BE2C (cell line): ENCODE measurements at regions not wholly inside any gene's neighbourhood (a gene's known extent, or its start where the extent isn't known, plus 50 kb on each side); places are given as distances from the start of the nearest gene placed in this dataset.

ENCODE experiments used
- DNase-seq: peaks from one replicate; pipeline ENCODE4 v3.0.0-alpha.2; 2020
- H3K27me3 ChIP-seq: fragments of 250-450 bp; sonication (Bioruptor Pico); 2 replicates; pipeline ENCODE4 v1.5.1; 2020; ENCODE audit warnings: mild to moderate bottlenecking
- H3K36me3 ChIP-seq: fragments of 250-450 bp; sonication (Bioruptor Pico); 2 replicates; pipeline ENCODE4 v1.5.1; 2020; ENCODE audit warnings: mild to moderate bottlenecking
- H3K4me1 ChIP-seq: fragments of 250-450 bp; sonication (Bioruptor Pico); 2 replicates; pipeline ENCODE4 v1.5.1; 2020
- H3K4me3 ChIP-seq: 2 replicates; pipeline ENCODE4 v1.5.1; 2011; ENCODE audit warnings: low read depth, low read length
- H3K9me3 ChIP-seq: fragments of 250-450 bp; sonication (Bioruptor Pico); 2 replicates; pipeline ENCODE4 v1.5.1; 2020
- TF ChIP-seq, protein P1 (sequence below): IDR thresholded peaks from 2 replicates; pipeline ENCODE4 v1.5.1; 2012; ENCODE audit warnings: mild to moderate bottlenecking, low read depth, low read length

DNA sequence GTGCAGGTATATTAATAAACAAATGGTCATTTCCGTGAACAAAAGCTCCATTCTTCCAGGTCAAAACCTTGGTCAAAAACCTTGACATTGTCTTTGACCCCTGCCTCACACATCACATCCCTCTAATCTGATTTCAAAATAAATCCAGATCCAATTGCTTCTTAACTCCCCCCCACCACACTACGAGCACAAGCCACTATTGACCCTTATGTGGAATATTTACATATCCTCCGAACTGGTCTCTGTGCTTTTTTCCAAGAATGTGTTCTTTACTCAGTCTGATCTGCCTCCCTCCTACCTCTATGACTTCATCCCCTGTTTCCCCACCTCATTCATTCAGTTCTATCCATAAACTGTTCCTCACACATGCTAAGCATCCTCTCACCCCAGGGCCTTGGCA is 313.6 kb upstream of the NPVF start:
- TF ChIP-seq, protein P1, sequence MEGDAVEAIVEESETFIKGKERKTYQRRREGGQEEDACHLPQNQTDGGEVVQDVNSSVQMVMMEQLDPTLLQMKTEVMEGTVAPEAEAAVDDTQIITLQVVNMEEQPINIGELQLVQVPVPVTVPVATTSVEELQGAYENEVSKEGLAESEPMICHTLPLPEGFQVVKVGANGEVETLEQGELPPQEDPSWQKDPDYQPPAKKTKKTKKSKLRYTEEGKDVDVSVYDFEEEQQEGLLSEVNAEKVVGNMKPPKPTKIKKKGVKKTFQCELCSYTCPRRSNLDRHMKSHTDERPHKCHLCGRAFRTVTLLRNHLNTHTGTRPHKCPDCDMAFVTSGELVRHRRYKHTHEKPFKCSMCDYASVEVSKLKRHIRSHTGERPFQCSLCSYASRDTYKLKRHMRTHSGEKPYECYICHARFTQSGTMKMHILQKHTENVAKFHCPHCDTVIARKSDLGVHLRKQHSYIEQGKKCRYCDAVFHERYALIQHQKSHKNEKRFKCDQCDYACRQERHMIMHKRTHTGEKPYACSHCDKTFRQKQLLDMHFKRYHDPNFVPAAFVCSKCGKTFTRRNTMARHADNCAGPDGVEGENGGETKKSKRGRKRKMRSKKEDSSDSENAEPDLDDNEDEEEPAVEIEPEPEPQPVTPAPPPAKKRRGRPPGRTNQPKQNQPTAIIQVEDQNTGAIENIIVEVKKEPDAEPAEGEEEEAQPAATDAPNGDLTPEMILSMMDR, result no peak

DNA sequence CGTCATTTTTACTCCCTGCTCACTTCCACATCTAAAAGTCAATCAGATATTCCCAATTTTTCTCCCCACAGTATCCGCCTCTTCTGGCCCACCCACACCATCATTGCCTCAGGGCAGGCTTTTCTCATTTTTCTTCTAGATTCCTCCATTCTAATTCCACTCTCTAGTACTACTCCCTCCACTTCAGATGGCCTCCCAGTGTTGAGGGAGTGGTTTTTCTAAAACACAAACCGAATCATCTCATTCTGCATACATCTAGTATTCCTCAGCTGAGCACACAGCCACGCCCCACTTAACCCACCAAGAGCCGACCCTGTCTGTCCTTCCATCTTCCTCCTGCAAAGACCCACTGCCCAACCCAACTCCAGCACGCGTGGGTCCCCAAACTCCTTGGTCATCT is 314.9 kb upstream of the NPVF start:
- Histone ChIP-seq H3K9me3 (no peaks in the 10 kb centered on the region), H3K4me3 (no peak overlapping the region), H3K4me1 (no peaks in the 10 kb centered on the region), H3K27me3 (peaks cover 12% of the 10 kb centered on the region), H3K36me3 (no peaks in the 10 kb centered on the region)
- TF ChIP-seq, protein P1, result no peak
- no peak for DNase-seq

More for the DNA sequence above, 313.6 kb upstream of the NPVF start:
- Histone ChIP-seq H3K36me3 (no peaks in the 10 kb centered on the region), H3K4me3 (no peak overlapping the region), H3K4me1 (no peaks in the 10 kb centered on the region), H3K27me3 (peaks cover 12% of the 10 kb centered on the region), H3K9me3 (no peaks in the 10 kb centered on the region)
- no peak for DNase-seq

- TF ChIP-seq, protein P1, result no peak
- Histone ChIP-seq H3K27me3 (peaks cover 12% of the 10 kb centered on the region), H3K4me3 (no peak overlapping the region), H3K9me3 (no peaks in the 10 kb centered on the region), H3K36me3 (no peaks in the 10 kb centered on the region), H3K4me1 (no peaks in the 10 kb centered on the region)
- no peak for DNase-seq
Observed at GRCh38 chr7:25543798-25544197, 315.5 kb upstream of the NPVF start.

DNA sequence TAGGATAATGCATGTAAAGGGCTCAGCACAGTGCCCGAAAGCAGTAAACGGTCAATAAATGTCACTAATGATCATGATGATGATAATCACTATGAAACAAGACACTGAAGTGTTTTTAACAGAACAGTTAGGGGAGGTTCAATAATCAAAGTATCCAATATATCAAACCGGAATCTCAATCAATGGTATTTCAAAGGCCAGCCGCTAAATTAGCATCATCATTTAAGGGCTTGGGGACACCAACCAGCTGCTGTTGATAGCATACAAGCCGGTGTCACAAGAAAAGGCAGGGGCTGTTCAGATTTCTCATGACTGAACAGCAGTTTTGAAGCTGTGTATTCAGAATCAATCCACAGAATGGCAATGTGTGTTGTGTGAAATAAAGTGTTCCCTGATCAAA is 316.0 kb upstream of the NPVF start:
- no peaks in the 10 kb centered on the region for H3K36me3 ChIP-seq
- no peak for DNase-seq
- H3K9me3 ChIP-seq, result no peaks in the 10 kb centered on the region
- TF ChIP-seq, protein P1, result no peak
- no peaks in the 10 kb centered on the region for H3K4me1 ChIP-seq
- no peak overlapping the region for H3K4me3 ChIP-seq
- peaks cover 12% of the 10 kb centered on the region for H3K27me3 ChIP-seq

DNA sequence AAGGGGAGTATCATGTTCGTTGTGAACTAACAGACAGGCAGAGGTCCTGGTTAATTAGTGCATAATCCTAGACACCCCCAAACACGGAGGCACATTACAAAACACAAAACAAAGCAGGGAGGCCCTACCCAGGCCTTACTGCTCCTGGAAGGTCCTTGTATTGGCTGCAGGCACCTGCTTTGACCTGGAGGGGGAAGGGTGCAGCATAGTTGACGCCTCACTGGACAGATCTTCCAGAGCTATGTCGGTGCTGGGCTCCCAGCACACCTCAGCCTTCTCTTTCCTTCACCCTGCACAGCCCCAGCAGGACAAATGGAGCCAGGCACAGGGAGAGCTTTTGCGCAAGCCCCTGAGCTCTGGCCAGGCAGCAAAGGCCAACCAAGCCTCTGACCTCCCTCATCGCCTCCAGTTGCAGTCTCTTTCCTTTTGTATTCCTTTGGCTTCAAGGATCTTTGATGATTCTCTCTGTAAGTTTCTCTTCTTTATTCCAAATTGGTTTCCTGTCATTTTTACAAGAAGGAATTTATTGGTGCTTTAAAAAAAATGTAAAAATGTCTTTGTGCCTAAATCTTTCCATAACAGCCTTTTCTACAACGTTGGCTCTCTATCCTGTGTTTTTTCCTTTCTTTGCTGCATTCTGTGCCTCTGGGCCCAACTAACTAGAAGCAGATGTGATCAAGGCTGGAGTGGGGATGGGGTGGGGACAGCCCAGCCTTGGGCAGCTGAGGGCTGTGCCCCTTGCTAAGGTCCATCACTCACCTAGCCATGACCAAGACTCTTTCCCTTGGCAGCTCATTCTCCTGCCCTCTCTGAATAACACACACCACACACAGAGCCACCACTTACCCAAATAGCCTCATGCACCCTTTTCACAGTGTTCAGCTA is 317.1 kb upstream of the NPVF start:
- Histone ChIP-seq H3K36me3 (no peaks in the 10 kb centered on the region), H3K27me3 (peaks cover 12% of the 10 kb centered on the region), H3K4me3 (no peak overlapping the region), H3K9me3 (no peaks in the 10 kb centered on the region), H3K4me1 (no peaks in the 10 kb centered on the region)
- DNase-seq, result no peak
- TF ChIP-seq, protein P1, result no peak

DNA sequence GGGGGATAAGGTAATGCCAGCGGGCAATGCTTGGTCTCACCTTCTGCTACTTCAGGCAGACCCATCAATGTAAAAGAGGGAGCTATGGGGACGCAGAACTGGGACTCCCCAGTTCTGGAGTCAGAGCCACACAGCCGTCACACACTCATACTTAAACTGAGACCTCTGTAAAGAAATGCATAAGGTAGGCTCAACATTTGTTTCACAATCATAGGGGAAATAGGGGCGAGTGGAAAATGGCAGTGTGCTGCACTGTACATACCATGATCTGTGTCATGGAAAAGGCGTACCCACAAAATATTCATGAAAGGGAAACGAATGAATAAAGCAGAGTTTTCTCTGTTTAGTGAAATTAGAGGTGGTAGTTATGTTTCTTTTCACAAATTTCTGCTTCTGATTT is 318.0 kb upstream of the NPVF start:
- H3K27me3 ChIP-seq, result peaks cover 12% of the 10 kb centered on the region
- TF ChIP-seq, protein P1, result no peak
- H3K4me3 ChIP-seq, result no peak overlapping the region

More for the DNA sequence above, 318.0 kb upstream of the NPVF start:
- H3K36me3 ChIP-seq, result no peaks in the 10 kb centered on the region
- no peaks in the 10 kb centered on the region for H3K4me1 ChIP-seq
- no peaks in the 10 kb centered on the region for H3K9me3 ChIP-seq
- DNase-seq, result no peak
